ENCODE measurements at regions not wholly inside any gene's neighbourhood (a gene's known extent, or its start where the extent isn't known, plus 50 kb on each side); places are given as distances from the start of the nearest gene placed in this dataset.
A peak's percentile ranks its signal among the peaks of the same experiment; 100 is the strongest.
"Not testable (repeated sequence)": the region's sequence is repeated elsewhere in the genome, so short reads cannot be mapped to it uniquely, and the experiment has no call there.

DNA sequence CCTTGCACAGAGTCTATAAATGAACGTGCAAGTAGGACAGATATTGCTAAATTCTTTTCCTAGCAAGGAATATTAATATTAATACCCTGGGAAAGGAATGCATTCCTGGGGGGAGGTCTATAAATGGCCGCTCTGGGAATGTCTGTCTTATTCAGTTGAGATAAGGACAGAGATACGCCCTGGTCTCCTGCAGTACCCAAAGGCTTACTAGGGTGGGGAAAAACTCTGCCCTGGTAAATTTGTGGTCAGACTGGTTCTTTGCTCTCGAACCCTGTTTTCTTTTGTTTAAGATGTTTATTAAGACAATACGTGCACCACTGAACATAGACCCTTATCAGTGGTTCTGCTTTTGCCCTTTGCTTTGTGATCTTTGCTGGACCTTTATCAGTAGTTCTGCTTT, 122.0 kb downstream of the ART5 start:
- H3K27ac ChIP-seq = not testable (repeated sequence)

- not testable (repeated sequence) for H3K27ac ChIP-seq
Observed at GRCh38 chr11:3516934-3517567, 124.7 kb downstream of the ART5 start.

DNA sequence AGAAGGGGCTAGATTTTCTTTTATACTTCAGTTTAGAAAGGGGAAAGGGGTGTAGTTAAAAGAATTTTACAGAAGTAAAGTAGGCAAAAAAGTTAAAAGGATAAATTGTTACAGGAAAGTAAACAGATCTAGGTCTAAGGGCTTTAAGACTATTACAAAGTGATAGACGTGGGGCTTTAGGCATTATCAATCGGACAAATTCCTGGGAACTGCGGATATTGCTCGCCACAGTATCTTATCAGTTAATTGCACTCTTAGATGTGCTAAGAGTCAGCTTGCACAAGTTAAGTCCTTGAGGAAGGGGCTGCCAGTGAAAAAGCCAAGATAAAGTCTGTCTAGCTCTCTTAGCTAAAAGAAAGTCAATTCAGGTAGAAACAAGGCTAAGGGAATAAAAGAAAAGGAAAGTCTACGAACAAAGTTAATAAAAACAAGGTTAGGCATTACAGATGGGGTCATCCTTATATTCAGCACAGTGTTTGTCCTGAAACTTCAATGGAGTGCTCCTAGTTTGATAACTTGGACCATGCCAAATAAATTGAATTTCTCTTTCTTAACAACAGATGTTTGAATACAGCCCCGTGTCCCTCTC, 125.4 kb downstream of the ART5 start:
- not testable (repeated sequence) for H3K27ac ChIP-seq

DNA sequence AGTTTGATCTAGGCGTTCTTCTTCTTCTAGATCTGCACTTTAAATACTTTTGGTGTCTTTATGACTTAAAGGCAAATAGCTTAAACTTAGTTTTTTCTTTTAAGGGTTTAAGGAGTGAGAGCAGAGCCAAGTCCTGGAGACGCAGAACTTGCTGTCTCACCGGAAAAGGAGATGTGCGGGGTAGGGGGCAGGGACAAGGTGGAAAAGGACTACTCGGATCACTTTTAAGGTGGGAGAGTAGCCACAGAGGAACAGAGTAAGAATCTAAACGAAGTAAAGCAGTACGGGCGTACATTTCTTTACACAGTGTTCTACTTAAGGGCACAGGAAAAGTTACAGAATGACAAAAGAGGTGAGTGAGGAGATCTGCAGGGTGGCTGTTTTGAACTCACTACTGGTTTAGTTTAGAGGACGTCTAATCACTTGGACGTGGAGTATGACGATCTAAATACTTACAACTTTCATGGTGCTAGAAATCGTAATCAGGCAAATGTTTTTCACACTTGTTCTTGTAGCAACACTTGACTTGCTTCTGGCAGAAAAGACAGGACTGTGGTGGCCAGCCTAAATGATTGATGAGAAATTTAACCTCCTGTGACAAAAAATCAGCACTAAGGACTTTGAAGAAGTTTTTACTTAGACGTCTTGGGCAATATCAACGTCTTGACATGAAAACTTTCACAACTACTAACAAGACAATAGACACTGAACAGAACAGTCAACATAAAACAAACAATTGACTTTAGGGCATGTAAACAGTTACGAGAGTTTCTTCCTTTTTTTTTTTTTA, 127.0 kb downstream of the ART5 start:
- not testable (repeated sequence) for H3K27ac ChIP-seq

DNA sequence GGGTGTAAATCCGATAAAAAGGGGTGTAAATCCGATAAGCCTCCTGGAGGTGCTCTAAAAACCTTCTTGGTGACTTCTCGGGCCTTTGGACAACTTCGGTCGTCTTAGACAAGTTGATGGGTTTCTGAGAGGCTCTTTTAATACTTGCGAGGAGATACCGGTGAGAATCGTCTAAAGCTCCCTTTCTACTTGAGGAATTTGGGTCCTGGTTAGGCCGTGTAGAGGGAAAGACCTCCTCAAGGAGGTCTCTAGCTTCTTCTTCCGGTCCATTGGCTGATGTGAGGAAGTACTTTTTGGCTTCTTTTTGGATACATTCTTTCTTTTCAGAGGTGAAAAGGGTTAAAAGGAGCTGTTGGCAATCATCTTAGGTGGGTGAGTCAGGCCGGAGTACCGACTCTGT, 128.5 kb downstream of the ART5 start:
- H3K27ac ChIP-seq = not testable (repeated sequence)

DNA sequence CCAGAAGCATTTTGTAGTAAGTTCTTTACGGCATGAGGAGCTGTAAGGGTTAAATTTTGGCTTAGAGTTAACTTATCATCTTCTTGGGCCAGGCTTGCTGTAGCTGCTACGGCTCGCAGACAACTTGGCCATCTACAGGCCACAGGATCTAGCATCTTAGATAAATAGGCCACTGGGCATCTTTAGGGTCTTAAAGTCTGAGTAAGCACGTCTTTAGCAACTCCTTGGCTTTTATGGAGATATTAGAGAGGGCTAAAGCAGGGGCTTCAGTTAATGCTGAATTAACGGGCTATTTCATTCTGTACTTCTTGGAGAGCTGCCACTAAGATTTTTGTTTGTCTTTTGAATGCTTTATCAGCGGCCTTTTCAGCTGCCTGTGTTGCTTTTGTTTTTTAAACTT, 129.0 kb downstream of the ART5 start:
- H3K27ac ChIP-seq = not testable (repeated sequence)

DNA sequence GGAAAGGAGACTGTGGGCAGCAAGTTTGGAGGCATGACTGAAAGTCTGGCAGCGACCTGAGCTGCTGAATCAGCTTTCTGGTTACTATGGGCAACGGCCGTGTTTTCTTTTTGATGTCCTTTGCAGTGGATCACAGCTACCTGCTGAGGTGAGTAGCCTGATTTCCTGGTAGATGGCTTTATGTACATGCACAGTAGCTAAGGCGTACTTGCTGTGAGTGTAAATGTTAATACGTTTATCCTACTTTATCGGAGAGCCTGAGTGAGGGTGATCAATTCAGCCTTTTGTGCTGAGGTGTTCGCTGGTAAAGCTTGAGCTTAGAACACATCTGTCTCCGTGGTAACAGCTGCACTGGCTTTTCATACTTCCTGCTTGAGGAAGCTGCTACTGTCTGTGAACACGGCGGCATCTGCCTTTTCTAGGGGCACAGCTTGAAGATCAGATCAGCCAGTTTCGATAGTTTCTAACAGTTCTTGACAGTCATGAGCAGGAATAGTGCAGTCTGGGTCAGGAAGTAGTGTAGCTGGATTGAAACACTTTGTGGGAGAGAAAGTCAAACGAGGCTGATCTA, 129.6 kb downstream of the ART5 start:
- H3K27ac ChIP-seq = not testable (repeated sequence)

- H3K27ac ChIP-seq = not testable (repeated sequence)
Observed at GRCh38 chr11:3511416-3512132, 130.2 kb downstream of the ART5 start.

- not testable (repeated sequence) for H3K27ac ChIP-seq
Observed at GRCh38 chr11:3509563-3509962, 130.6 kb upstream of the ZNF195 start.

DNA sequence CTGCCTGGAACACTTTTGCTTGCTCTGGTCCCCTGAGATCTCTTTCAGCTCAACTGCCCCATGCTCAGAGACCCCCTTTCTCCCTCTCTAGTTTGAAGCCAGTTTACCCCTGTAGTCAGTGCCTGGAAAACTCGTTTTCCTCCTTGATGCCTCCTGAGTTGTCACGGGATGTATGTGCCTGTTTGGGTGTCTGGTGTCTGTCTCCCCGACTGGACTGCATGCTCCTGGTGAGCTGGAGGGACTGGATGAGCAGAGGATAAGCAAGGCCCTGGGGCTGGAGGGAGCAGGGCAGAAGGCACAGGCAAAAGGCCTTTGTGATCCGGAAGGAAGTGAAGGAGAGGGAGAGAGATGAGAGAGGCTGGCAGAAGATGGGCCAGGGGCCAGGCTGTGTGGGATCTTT, 120.3 kb upstream of the ZNF195 start:
- not testable (repeated sequence) for H3K27ac ChIP-seq

DNA sequence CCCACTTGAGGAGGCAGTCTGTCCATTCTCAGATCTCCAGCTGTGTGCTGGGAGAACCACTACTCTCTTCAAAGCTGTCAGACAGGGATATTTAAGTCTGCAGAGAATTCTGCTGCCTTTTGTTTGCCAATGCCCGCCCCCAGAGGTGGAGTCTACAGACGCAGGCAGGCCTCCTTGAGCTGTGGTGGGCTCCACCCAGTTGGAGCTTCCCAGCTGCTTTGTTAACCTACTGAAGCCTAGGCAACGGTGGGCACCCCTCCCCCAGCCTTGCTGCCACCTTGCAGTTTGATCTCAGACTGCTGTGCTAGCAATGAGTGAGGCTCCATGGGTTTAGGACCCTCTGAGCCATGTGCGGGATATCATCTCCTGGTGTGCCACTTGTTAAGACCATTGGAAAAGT, 119.4 kb upstream of the ZNF195 start:
- not testable (repeated sequence) for H3K27ac ChIP-seq

- H3K27ac ChIP-seq = not testable (repeated sequence)
Observed at GRCh38 chr11:3493152-3493551, 114.2 kb upstream of the ZNF195 start.

DNA sequence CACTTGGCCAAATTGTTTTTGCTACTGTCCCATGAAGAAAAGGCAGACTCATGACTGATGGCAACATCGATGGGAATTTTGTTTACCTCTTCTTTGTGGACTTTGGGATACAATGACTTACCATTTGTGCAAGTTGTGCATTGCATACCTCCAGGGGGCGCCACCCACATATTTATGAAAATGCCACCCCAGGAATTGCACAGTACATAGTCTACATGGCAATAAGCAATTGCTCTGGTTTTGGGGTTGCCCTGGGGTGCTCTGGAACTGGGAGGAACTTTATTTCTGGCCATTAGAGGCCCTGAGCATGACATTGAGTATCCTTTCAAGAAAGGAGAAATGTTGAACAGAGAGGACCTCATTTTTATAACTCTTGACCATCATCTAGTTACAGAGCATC, 109.1 kb upstream of the ZNF195 start:
- H3K27ac ChIP-seq = not testable (repeated sequence)

GRCh38 chr11:3485737-3486136, 106.8 kb upstream of the ZNF195 start:
- H3K27ac ChIP-seq = not testable (repeated sequence)

DNA sequence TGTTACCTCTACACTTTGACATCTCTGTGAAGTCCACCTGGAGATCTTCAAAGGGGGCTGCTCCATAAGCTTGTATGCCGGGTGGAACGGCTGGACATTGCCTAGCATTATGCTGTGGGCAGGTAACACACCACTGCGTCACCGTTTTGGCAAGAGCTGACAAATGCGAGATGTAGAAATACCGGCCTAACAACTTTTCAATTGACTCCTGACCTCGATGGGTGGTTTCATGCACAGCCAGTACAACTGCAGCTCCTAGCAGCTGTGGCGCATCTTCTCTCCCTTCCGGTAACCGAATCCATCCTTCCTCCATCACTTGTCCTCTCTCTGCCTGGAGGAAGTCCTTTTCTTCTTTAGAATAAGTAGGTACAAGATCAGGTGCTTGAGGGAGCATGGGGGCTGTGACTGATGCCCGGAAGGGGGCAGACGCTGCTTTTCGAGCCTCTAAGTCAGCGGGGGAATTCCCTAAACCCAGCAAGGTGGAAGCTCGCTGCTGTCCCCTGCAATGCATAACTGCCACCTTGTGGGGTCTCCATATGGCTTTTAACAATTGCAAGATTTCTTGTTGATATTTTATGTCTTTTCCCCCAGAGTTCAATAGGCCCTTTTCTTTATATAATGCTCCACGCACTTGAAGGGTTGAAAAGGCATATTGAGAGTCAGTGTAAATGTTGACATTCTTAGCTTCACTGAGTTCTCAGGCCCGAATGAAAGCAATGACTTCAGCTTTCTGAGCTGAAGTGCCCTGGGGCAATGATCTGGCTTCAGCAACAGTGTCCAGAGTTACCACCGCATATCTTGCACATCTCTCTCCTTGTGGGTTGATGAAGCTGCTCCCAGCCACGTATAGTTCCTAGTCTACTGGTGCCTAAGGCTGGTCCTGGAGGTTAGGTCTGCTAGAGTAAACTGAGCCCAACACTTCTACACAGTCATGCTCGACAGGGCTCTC, 98.3 kb upstream of the ZNF195 start:
- H3K27ac ChIP-seq = peak overlapping the region; percentile 77
